GM12874 (cell line): ENCODE measurements at regions not wholly inside any gene's neighbourhood (a gene's known extent, or its start where the extent isn't known, plus 50 kb on each side); places are given as distances from the start of the nearest gene placed in this dataset.

Source experiments
- CTCF ChIP-seq: IDR thresholded peaks from 2 replicates; pipeline ENCODE4 v1.5.1; 2011; ENCODE audit warnings: low read depth, mild to moderate bottlenecking, control low read depth, low read length, moderate library complexity; ENCODE audit not compliant: insufficient read depth

GRCh38 chr4:154120690-154121345 is 331.9 kb upstream of the SFRP2 start:
- TF ChIP-seq CTCF = no peak

- no peak for TF ChIP-seq CTCF
Observed at GRCh38 chr4:154120006-154120676, 331.3 kb upstream of the SFRP2 start.

GRCh38 chr4:154119317-154119716 is 330.4 kb upstream of the SFRP2 start:
- peak; percentile 22; the same call in 1 of the 2 replicates for TF ChIP-seq CTCF

- no peak for TF ChIP-seq CTCF
Observed at GRCh38 chr4:154107337-154107736, 318.5 kb upstream of the SFRP2 start.

GRCh38 chr4:154088741-154089140 is 299.9 kb upstream of the SFRP2 start:
- no peak for TF ChIP-seq CTCF

- no peak for TF ChIP-seq CTCF
Observed at GRCh38 chr4:154086247-154086646, 297.4 kb upstream of the SFRP2 start.

GRCh38 chr4:154084864-154085263 is 296.0 kb upstream of the SFRP2 start:
- TF ChIP-seq CTCF = no peak
